HL-60 (cell line): ENCODE measurements at regions not wholly inside any gene's neighbourhood (a gene's known extent, or its start where the extent isn't known, plus 50 kb on each side); places are given as distances from the start of the nearest gene placed in this dataset.

Experiments
- DNase-seq, 2 experiments: peaks; one replicate each; pipeline ENCODE4 v3.0.0-alpha.2; 2010 to 2020; ENCODE audit warnings: low read depth in 1 of 2, low spot score in 1 of 2
- H3K27ac ChIP-seq: fragments of 250-450 bp; sonication (Bioruptor Pico); replicated peaks from 2 replicates; pipeline ENCODE4 v1.5.1; 2020; ENCODE audit warnings: mild to moderate bottlenecking, moderate library complexity
- H3K27me3 ChIP-seq: fragments of 250-450 bp; sonication (Bioruptor Pico); 2 replicates; pipeline ENCODE4 v1.5.1; 2021; ENCODE audit warnings: mild to moderate bottlenecking, moderate library complexity; ENCODE audit not compliant: insufficient read depth, poor library complexity, severe bottlenecking
- H3K4me3 ChIP-seq: replicated peaks from 2 replicates; pipeline ENCODE4 v1.5.1; 2011; ENCODE audit warnings: mild to moderate bottlenecking, control low read depth, low read length; ENCODE audit not compliant: insufficient read depth
- GABPA ChIP-seq: IDR thresholded peaks from 2 replicates; pipeline ENCODE4 v1.6.1; 2012; ENCODE audit warnings: low read depth
- POLR2AphosphoS5 ChIP-seq: IDR thresholded peaks from 2 replicates; pipeline ENCODE4 v1.6.1; 2012; ENCODE audit warnings: low read depth
- REST ChIP-seq: IDR thresholded peaks from 2 replicates; pipeline ENCODE4 v1.6.1; 2012; ENCODE audit warnings: low read depth; ENCODE audit not compliant: insufficient replicate concordance
- SPI1 ChIP-seq: IDR thresholded peaks from 2 replicates; pipeline ENCODE4 v1.6.1; 2012; ENCODE audit warnings: low read depth, mild to moderate bottlenecking, borderline replicate concordance
- TF ChIP-seq, protein P1 (sequence below): IDR thresholded peaks from one replicate; pipeline ENCODE4 v1.5.1; 2011; ENCODE audit warnings: low read length, control low read depth, inconsistent platforms; ENCODE audit not compliant: insufficient read depth

DNA sequence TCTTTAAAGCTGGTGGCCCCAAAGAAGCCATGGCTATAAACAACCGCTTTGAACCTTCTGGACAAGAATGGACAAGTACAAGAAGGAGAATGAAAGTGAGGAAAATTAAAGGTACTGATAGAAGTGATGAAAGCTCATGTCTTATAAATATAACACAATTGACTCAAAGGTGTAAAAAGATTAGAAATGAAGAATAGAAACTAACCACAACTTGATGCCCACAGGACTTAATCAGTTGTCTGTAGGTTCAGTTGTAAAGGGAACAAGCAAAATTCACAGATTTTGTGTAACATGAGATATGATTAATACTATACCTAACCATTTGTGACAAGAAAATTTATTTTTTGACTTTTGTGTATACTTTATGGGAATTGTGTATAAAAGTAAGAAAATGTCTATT, 135.7 kb downstream of the NUP35 start:
- H3K4me3 ChIP-seq = no peak overlapping the region
- TF ChIP-seq SPI1 (no peak), GABPA (no peak), POLR2AphosphoS5 (no peak), REST (no peak)
- TF ChIP-seq, protein P1, sequence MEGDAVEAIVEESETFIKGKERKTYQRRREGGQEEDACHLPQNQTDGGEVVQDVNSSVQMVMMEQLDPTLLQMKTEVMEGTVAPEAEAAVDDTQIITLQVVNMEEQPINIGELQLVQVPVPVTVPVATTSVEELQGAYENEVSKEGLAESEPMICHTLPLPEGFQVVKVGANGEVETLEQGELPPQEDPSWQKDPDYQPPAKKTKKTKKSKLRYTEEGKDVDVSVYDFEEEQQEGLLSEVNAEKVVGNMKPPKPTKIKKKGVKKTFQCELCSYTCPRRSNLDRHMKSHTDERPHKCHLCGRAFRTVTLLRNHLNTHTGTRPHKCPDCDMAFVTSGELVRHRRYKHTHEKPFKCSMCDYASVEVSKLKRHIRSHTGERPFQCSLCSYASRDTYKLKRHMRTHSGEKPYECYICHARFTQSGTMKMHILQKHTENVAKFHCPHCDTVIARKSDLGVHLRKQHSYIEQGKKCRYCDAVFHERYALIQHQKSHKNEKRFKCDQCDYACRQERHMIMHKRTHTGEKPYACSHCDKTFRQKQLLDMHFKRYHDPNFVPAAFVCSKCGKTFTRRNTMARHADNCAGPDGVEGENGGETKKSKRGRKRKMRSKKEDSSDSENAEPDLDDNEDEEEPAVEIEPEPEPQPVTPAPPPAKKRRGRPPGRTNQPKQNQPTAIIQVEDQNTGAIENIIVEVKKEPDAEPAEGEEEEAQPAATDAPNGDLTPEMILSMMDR = no peak
- no peak for DNase-seq

DNA sequence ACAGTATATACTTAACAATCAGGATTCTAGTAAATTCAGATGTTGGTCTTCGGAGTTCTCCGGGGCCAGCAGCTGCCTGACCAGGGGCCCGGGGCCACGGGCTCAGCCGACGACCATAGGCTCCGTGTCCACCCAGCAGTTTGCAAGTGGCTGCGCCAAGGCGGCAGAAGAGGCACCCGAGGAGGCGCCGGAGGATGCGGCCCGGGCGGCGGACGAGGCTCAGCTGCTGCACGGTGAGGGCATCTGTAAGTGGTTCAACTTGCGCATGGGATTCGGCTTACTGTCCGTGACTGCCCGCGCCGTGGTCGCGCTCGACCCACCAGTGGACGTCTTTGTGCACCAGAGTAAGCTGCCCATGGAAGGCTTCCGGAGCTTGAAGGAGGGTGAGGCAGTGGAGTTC, 136.3 kb downstream of the NUP35 start:
- H3K27me3 ChIP-seq = no peaks in the 10 kb centered on the region
- TF ChIP-seq REST (no peak), POLR2AphosphoS5 (no peak), GABPA (no peak), SPI1 (no peak)
- TF ChIP-seq, protein P1 = no peak
- H3K27ac ChIP-seq = no peak overlapping the region
- no peak for DNase-seq
- no peak overlapping the region for H3K4me3 ChIP-seq

More for the DNA sequence above, 135.7 kb downstream of the NUP35 start:
- H3K27ac ChIP-seq = no peak overlapping the region
- H3K27me3 ChIP-seq = no peaks in the 10 kb centered on the region

GRCh38 chr2:183264890-183265535, 140.8 kb downstream of the NUP35 start:
- DNase-seq = no peak
- no peaks in the 10 kb centered on the region for H3K27me3 ChIP-seq

More at GRCh38 chr2:183264890-183265535, 140.8 kb downstream of the NUP35 start:
- Histone ChIP-seq H3K27ac (no peak overlapping the region), H3K4me3 (no peak overlapping the region)
- no peak for TF ChIP-seq REST
- TF ChIP-seq POLR2AphosphoS5 = no peak
- TF ChIP-seq GABPA = no peak
- TF ChIP-seq, protein P1 = no peak
- no peak for TF ChIP-seq SPI1
